Stimulated activated CD8-positive, alpha-beta memory T cell treated with anti-CD3 and anti-CD28 coated beads, Interleukin-12 subunit alpha, Interleukin-12 subunit beta, amount 100 ng/mL, for 4 hours (primary cell): ENCODE measurements at regions not wholly inside any gene's neighbourhood (a gene's known extent, or its start where the extent isn't known, plus 50 kb on each side); places are given as distances from the start of the nearest gene placed in this dataset.
"Not testable (repeated sequence)": the region's sequence is repeated elsewhere in the genome, so short reads cannot be mapped to it uniquely, and the experiment has no call there.

Experiments
- DNase-seq: peaks from one replicate; pipeline ENCODE4 v3.0.0-alpha.2; 2020; ENCODE audit warnings: low read depth

- DNase-seq = no peak
These were observed 323.7 kb upstream of the FAM78B start for GRCh38 chr1:166490437-166490991.

- not testable (repeated sequence) for DNase-seq
These were observed 327.0 kb upstream of the FAM78B start for GRCh38 chr1:166493765-166494164.

GRCh38 chr1:166507347-166507746, 331.9 kb upstream of the POGK start:
- no peak for DNase-seq

GRCh38 chr1:166511761-166512160, 327.5 kb upstream of the POGK start:
- DNase-seq = no peak

- no peak for DNase-seq
These were observed 325.2 kb upstream of the POGK start for GRCh38 chr1:166514067-166514466.

- no peak for DNase-seq
These were observed 311.5 kb upstream of the POGK start for GRCh38 chr1:166527752-166528151.

- no peak for DNase-seq
These were observed 300.6 kb upstream of the POGK start for GRCh38 chr1:166538646-166539045.

- no peak for DNase-seq
These were observed 295.2 kb upstream of the POGK start for GRCh38 chr1:166544036-166544435.

- DNase-seq = no peak
These were observed 294.7 kb upstream of the POGK start for GRCh38 chr1:166544561-166544960.

- no peak for DNase-seq
These were observed 286.6 kb upstream of the POGK start for GRCh38 chr1:166552706-166553105.

GRCh38 chr1:166570954-166571353, 268.3 kb upstream of the POGK start:
- no peak for DNase-seq

- no peak for DNase-seq
These were observed 266.1 kb upstream of the POGK start for GRCh38 chr1:166573199-166573598.

GRCh38 chr1:166579557-166580501, 259.4 kb upstream of the POGK start:
- no peak for DNase-seq

GRCh38 chr1:166588741-166589140, 250.5 kb upstream of the POGK start:
- DNase-seq = no peak

- DNase-seq = no peak
These were observed 249.1 kb upstream of the POGK start for GRCh38 chr1:166590161-166590560.

- no peak for DNase-seq
These were observed 244.6 kb upstream of the POGK start for GRCh38 chr1:166594646-166595045.

GRCh38 chr1:166597516-166597915, 241.8 kb upstream of the POGK start:
- DNase-seq = no peak

GRCh38 chr1:166600574-166600973, 238.7 kb upstream of the POGK start:
- DNase-seq = no peak

- no peak for DNase-seq
These were observed 237.5 kb upstream of the POGK start for GRCh38 chr1:166601650-166602278.

- not testable (repeated sequence) for DNase-seq
These were observed 236.5 kb upstream of the POGK start for GRCh38 chr1:166602801-166603200.

- DNase-seq = no peak
These were observed 236.0 kb upstream of the POGK start for GRCh38 chr1:166603296-166603695.

- no peak for DNase-seq
These were observed 234.1 kb upstream of the POGK start for GRCh38 chr1:166605137-166605536.

GRCh38 chr1:166612886-166613285, 226.4 kb upstream of the POGK start:
- DNase-seq = no peak
